Right renal pelvis (tissue), 4 donors: ENCODE measurements at regions not wholly inside any gene's neighbourhood (a gene's known extent, or its start where the extent isn't known, plus 50 kb on each side); places are given as distances from the start of the nearest gene placed in this dataset.

Experiments
- DNase-seq, 4 donors: peaks; one replicate each; pipeline ENCODE4 v3.0.0-alpha.2; 2013; ENCODE audit warnings: low read depth in 4 of 4, low spot score in 3 of 4, missing footprints in 1 of 4

GRCh38 chr10:6305401-6306321 lies 102.9 kb downstream of the PFKFB3 start:
- no peak for DNase-seq

- no peak for DNase-seq
These were observed 104.2 kb downstream of the PFKFB3 start for GRCh38 chr10:6306917-6307316.

- DNase-seq, result no peak
These were observed 107.1 kb downstream of the PFKFB3 start for GRCh38 chr10:6309816-6310215.

GRCh38 chr10:6310977-6311376 lies 108.2 kb downstream of the PFKFB3 start:
- DNase-seq, result no peak

- no peak for DNase-seq
These were observed 109.1 kb downstream of the PFKFB3 start for GRCh38 chr10:6311700-6312330.

GRCh38 chr10:6312636-6313035 lies 109.9 kb downstream of the PFKFB3 start:
- DNase-seq, result no peak

- DNase-seq, result no peak
These were observed 110.6 kb downstream of the PFKFB3 start for GRCh38 chr10:6313111-6313895.

GRCh38 chr10:6314620-6315205 lies 112.0 kb downstream of the PFKFB3 start:
- no peak for DNase-seq

GRCh38 chr10:6319119-6319518 lies 116.4 kb downstream of the PFKFB3 start:
- DNase-seq, result no peak

- DNase-seq, result no peak
These were observed 117.7 kb downstream of the PFKFB3 start for GRCh38 chr10:6320320-6321010.

GRCh38 chr10:6321880-6322279 lies 119.1 kb downstream of the PFKFB3 start:
- DNase-seq, result no peak

GRCh38 chr10:6322805-6323204 lies 120.1 kb downstream of the PFKFB3 start:
- DNase-seq, result no peak

GRCh38 chr10:6327961-6328698 lies 125.4 kb downstream of the PFKFB3 start:
- no peak for DNase-seq

GRCh38 chr10:6328699-6329423 lies 126.1 kb downstream of the PFKFB3 start:
- DNase-seq, result no peak

- DNase-seq, result no peak
These were observed 130.4 kb downstream of the PFKFB3 start for GRCh38 chr10:6333086-6333485.

- DNase-seq, result no peak
These were observed 131.2 kb downstream of the PFKFB3 start for GRCh38 chr10:6333973-6334372.

- DNase-seq, result no peak
These were observed 133.3 kb downstream of the PFKFB3 start for GRCh38 chr10:6336016-6336415.

- DNase-seq, result no peak
These were observed 134.7 kb downstream of the PFKFB3 start for GRCh38 chr10:6337382-6337781.

- DNase-seq, result no peak
These were observed 135.6 kb downstream of the PFKFB3 start for GRCh38 chr10:6338361-6338760.
